HG03095 (cell line): ENCODE measurements at regions not wholly inside any gene's neighbourhood (a gene's known extent, or its start where the extent isn't known, plus 50 kb on each side); places are given as distances from the start of the nearest gene placed in this dataset.
"Not testable (repeated sequence)": the region's sequence is repeated elsewhere in the genome, so short reads cannot be mapped to it uniquely, and the experiment has no call there.

Experiments
- ATAC-seq: cut with Tn5 transposase; IDR thresholded peaks from one replicate; pipeline ENCODE4 v1.9.1; 2021; ENCODE audit warnings: moderate library complexity; ENCODE audit not compliant: unreplicated experiment

GRCh38 chr6:112503091-112503596 lies 156.0 kb downstream of the RFPL4B start:
- no peak for ATAC-seq

- ATAC-seq: no peak
Measured at GRCh38 chr6:112504621-112505020, 157.5 kb downstream of the RFPL4B start.

DNA sequence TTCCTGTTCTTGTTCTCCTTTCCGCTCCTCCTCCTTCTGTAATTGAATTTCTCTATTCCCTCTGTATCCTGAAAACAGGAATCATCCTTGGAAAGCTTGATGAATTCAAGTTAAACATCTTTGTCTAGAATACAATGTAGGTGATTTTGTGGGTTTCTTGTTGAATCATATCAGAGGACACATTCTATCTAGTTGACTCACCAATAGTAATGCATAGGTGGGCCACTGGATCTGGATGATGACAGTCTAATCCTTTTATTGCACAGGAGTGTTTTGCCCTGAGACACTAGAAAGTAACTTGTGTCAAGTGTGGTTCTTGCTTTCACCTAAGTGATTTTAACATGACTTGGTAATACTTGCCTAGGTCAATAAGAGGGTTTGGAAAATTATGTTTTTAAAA lies 164.3 kb downstream of the RFPL4B start:
- ATAC-seq: no peak

DNA sequence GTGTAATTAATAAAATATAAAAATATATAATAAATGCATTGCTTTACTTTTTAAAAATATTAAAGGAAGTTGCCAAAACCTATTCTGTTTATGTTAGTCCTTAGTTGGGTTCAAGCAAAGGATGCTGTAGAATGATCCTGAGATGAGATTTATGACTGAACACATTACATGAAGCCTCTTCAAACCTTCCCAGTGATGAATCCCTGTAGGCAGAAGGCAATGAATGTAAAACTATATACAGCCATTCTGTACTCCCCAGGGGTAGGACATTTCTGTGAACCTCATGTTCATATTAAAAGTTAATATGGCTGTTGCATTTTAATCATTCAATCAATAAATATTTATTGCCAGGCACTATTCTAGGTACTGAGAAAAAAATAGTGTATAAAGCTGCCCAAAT lies 166.0 kb downstream of the RFPL4B start:
- ATAC-seq: no peak

- ATAC-seq: no peak
Measured at GRCh38 chr6:112522587-112522986, 175.5 kb downstream of the RFPL4B start.

- ATAC-seq: no peak
Measured at GRCh38 chr6:112524071-112524470, 176.9 kb downstream of the RFPL4B start.

GRCh38 chr6:112525749-112526148 lies 178.6 kb downstream of the RFPL4B start:
- no peak for ATAC-seq

DNA sequence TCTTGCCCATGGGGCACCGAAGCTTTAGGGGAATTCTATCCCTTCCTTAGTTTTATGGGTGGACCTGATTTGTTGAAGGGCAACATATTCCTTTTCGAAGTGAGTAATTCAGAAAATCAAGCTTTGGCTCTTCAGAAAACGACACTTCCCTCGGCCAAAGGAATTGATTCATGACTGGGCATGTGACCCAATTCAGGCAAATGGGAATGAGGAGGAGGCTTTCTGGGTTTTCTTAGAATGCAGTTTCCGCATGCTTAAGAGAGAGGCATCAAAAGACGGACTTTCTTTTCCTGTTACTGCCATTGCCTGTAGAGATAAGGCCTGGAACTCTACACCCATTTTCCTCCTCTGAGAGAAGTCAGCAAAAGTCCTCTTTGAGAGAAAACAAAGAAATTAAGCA lies 179.5 kb downstream of the RFPL4B start:
- no peak for ATAC-seq

DNA sequence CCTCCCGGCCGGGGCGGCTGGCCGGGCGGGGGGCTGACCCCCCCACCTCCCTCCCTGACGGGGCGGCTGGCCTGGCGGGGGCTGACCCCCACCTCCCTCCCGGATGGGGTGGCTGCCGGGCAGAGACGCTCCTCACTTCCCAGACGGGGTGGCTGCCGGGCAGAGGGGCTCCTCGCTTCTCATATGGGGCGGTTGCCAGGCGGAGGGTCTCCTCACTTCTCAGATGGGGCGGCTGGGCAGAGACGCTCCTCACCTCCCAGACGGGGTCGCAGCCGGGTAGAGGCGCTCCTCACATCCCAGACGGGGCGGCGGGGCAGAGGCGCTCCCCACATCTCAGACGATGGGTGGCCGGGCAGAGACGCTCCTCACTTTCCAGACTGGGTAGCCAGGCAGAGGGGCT lies 181.2 kb downstream of the RFPL4B start:
- not testable (repeated sequence) for ATAC-seq

GRCh38 chr6:112535816-112536215 lies 188.7 kb downstream of the RFPL4B start:
- ATAC-seq: no peak

GRCh38 chr6:112539355-112539754 lies 192.2 kb downstream of the RFPL4B start:
- no peak for ATAC-seq

GRCh38 chr6:112541847-112542246 lies 194.7 kb downstream of the RFPL4B start:
- ATAC-seq: not testable (repeated sequence)

GRCh38 chr6:112547321-112548085 lies 200.4 kb downstream of the RFPL4B start:
- not testable (repeated sequence) for ATAC-seq

- ATAC-seq: no peak
Measured at GRCh38 chr6:112549749-112550148, 202.6 kb downstream of the RFPL4B start.

- ATAC-seq: no peak
Measured at GRCh38 chr6:112557435-112557834, 210.3 kb downstream of the RFPL4B start.

DNA sequence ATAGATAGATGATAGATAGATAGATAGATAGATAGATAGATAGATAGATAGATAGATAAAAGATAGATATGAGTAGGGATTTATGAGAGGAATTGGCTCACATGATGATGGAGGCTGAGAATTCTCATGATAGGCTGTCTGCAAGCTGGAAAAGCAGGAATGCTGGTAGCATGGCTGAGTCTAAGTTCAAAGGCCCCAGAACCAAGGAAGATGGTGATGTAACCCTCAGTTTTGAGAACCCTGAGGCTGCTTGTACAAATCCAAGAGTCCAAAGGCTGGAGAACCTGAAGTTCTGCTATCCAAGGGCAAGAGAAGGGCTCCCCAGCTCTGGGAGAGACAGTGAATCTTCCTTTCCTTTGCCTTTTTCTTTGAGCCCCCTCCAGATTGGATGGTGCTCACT lies 210.8 kb downstream of the RFPL4B start:
- ATAC-seq: no peak

DNA sequence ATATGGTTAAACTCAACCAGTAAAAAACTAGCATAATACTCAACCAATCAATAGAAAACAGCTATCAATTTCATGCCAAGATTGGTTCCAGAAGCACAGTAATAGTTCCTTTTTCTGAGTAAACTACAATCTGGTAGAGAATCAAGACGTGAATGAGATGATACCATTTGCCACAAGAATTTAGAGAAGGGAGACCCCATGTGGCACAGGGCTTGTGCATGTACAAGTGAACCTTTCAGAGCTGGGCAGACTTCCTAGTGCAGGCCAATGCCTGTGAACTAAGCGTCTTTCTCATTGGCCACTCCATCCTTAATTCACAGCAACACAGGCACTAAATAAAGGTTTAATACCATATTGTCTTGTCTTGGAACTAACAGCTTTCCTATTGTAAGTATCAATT lies 213.5 kb downstream of the RFPL4B start:
- no peak for ATAC-seq

DNA sequence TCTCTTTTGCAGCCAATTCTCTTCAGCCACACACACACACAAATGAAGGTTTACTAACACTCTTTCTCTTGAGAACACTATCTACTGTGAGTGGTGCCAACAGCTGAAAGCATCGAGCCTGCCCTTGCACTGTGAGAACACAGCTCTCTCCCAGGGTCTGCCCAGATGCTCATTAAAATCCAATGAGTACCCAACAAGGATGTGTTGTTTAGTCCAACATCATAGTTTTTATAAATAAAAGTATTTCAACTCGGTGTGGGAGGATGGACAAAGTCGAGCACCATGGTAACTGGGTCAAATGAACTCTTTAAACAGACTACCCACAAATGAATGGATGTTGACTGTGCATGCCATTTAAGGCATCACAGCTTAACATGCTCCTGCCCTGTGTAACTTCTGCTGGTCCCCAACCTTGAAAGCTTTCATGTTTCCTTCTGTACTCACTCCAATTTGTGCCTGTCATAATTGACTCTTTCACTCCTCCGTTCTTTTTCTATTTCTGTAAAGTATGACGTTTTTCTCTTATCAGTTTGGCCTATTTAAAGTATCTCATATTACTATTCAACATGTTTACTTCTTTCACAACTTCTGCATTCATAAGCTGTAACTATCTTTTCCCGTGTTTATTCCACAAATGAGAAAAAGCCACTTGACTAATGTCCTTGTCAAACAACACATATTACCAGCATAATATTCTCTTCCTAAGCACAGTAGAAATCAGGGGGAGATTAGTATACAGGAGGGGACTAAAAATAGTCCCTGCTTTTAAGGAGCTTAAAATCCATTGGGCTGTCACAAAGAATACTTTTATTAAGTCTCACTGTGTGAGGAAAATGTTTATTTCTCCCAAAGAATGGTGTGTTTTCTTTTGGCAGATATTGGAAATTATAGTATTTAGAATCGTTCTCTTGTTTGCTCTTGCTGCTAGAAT lies 215.4 kb downstream of the RFPL4B start:
- ATAC-seq: no peak

DNA sequence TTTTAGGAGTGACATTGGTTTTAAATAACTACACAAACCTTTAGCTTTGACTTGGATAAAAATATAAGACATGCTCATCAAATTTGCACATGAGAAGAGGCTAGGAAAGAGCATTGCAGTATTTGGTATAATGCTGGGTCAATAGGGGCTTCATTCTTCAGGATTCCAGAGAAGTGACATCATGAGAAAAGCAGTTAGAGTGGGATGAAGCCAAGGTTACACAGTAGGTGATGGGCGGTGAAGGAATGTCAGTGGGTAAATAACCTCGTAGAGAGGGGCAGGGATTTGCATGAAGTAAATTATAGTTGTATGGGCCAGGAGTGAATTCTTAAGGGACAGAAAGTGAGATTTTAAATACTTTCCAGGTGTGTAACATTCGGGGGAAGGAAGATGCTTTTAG lies 216.2 kb downstream of the RFPL4B start:
- no peak for ATAC-seq

DNA sequence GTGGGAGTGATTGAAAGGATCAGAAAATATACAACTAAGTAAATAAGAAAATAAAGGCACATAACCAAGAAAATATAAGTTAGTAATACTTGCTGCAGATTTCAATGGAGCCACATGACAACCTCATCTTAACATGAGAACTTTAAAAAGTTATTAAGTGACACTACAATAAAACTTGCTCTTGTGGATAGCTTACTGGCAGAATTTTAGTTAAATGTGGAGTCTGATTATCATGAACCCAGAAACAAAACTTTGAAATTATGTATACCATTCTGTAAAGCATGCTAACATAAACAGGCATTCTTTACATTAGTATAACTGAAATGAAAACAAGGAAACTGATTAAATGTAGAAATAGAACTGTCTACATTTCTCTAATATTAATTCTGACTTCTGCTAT lies 220.9 kb downstream of the RFPL4B start:
- ATAC-seq: no peak

- ATAC-seq: no peak
Measured at GRCh38 chr6:112571488-112572270, 224.5 kb downstream of the RFPL4B start.
